NCI-H524 treated with DMSO at 0.1 percent for 48 hours (cell line): ENCODE measurements at regions not wholly inside any gene's neighbourhood (a gene's known extent, or its start where the extent isn't known, plus 50 kb on each side); places are given as distances from the start of the nearest gene placed in this dataset.
A peak's percentile ranks its signal among the peaks of the same experiment; 100 is the strongest.

ENCODE experiments used
- DNase-seq: peaks from one replicate; lab custom pipeline; 2025; lab: John Stamatoyannopoulos, UW

GRCh38 chr18:39872651-39873050 lies 2082.4 kb upstream of the PIK3C3 start:
- peak; percentile 97 for DNase-seq

- DNase-seq, result no peak
Observed at GRCh38 chr18:39871961-39872360, 2083.1 kb upstream of the PIK3C3 start.

- DNase-seq, result no peak
Observed at GRCh38 chr18:39870591-39870990, 2084.4 kb upstream of the PIK3C3 start.

DNA sequence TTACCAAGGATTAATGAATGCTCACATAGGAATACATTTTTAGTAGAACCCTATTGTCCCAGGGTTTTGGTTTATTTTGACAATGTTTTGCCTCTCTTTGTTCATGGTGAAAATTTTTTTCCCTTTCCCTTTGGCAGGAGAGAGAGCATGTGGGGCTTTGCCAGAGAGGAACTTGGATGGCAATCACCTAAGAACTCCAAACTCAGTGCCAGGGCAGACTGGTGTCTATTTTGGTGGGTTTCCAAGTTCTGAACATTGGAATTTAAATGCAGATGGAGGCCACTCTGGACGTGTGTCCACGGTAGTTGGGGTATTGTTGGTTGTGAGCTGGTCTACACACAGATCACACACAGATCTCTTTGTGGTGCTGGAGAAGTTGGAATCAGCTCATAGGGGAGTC lies 2091.1 kb upstream of the PIK3C3 start:
- DNase-seq, result no peak

- no peak for DNase-seq
Observed at GRCh38 chr18:39862341-39862740, 2092.7 kb upstream of the PIK3C3 start.

GRCh38 chr18:39854291-39854690 lies 2100.7 kb upstream of the PIK3C3 start:
- no peak for DNase-seq

- DNase-seq, result no peak
Observed at GRCh38 chr18:39846265-39846664, 2108.8 kb upstream of the PIK3C3 start.

DNA sequence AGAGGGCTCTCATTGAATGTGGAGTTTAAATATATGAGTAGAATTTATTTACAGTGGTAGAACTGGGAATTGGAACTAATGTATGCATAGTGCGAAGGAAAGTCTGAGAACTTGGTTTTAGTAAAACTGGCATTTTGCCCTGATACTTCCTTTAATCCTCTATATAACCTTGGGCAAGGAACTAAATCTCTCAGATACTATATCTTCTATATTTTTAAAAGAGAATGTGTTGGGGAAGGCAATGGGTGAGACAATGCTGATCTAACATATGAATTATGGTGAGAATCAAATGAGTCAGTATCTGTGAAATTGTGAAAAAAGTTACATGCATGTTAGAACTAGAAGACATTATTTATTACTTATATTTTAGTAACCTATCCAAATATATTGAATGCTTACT lies 2109.4 kb upstream of the PIK3C3 start:
- no peak for DNase-seq

DNA sequence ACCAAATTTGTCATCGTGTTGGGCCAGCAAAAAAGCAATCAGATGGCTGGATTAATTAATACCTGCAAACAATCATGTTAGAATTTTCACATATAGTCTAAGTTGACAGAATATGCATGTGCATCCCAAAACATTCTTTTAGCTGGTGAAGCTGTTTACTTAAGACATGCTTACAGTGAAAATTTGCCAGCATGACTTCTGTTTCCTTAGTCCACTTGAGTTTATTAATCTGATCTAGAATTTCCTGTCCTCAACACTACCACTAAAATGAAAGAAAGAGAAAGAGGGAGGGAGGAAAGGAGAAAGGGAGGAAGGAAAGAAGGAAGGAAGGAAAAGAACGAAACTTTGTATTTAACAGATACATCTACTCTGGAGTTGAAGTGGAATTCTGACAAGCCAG lies 2109.9 kb upstream of the PIK3C3 start:
- no peak for DNase-seq

DNA sequence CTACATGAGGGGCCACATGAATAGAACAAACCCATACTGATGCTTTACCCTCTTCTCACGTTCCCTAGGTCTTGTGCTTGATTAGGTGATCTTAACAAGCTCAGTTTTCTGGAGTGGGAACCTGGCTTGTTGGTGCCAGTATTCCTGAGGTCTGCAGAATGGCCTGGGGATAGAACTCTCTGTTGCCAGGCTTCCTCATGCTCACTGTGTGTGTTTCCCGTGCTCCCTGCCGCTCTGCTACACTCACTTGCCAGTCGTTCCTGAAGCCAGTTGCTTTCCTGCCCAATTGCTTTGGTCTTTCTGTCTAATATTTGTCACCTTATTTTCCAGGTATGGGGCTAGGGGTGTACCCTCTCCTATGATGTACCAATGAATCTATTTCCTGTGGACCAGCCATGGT lies 2111.5 kb upstream of the PIK3C3 start:
- DNase-seq, result no peak

DNA sequence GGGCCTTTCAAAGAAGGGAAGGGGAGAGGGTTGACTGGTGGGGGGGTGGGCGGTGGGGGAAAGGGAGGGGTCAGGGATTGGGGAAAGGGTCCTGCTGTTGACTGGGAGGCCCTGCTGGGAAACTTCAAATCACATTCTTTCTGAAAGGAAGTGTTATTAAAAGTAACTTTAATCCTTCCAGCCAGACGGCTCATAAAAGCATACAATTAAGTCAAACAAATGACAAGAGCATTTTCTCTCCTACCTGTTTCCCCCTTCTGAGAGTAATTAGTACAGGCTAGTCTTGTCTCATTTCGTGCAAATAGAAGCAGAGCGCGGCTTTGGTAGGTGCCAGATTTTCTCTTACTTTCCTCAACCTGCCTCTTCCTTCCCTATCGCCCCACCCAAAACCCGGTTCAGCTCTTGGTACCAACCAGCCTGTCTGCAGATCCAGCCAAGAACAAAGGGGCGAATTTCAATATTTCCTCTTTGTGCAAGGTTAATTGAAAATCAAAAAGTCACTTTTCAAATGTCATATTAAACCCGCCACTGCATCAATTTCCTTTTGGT lies 2112.6 kb upstream of the PIK3C3 start:
- no peak for DNase-seq

GRCh38 chr18:39841482-39842365 lies 2113.3 kb upstream of the PIK3C3 start:
- DNase-seq, result peak; percentile 51

- no peak for DNase-seq
Observed at GRCh38 chr18:39840856-39841481, 2114.1 kb upstream of the PIK3C3 start.

DNA sequence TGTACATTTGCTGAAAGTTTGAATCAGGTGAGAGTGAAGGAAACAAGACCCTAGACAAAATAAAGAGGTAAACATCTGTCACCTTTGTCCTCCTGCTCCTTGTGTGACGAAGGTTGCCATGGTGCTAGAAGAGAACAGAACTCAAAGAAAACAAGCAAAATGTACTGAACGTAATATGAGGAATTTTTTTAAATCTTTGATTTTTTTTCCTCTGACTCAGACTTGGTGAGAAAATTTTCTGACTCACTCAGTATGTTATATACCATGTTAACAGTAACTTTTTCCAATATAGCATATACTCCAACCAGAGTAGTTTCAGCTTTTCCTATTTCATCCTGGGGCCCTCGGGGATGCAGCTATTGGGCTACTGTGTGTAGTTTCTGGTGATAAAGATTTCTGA lies 2114.6 kb upstream of the PIK3C3 start:
- DNase-seq, result no peak

DNA sequence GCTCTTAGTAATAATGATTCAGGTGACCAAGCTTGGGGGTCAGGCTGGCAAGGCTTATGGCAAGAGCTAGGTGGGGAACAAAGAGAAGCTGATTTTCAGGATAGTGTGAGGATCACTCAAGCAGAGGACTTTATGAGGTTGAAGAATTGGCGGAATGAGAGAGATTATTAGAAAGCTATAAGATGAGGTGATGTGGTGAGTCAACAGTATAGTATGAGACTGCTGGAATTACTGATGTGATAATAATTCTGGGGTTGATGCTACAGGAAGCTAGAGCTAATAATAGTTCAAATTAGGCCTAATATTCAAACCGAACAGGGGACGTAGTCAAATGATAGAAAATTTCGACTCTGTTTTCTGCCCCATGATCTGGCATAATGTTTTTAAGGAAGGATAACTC lies 2115.3 kb upstream of the PIK3C3 start:
- no peak for DNase-seq

- no peak for DNase-seq
Observed at GRCh38 chr18:39838831-39839230, 2116.2 kb upstream of the PIK3C3 start.

DNA sequence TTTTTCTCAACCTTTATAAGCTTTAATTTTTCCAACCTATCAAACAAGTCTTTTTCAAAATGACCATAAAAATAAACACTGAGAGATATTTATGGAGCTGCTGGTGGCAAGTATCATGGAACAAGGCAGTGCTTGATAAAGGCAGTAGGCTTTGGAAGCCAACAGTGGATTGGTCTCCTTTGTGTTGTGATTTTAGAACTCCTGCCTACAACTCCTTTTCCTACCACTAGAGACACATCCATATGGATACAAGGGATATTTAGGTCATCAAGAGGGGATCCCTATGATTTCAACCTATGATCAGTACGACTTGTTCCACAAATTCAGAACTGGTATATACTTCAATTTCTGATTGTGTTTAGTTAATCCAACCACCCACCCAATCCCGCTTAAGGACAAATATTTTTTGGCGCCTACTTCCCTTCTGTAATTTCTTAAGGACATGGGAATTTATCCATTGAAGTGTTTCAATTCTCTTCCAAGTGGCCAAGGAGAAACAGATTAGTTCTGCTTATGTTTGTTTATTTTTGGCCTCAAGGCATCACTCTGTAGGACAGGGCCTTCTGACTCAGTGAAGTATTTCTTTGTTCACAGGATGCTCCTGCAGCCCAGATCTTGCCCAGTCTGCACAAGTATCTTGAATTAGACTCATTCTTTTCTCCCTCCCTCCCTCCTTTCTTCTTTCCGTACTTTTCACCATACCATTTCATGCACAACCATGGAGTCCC lies 2119.6 kb upstream of the PIK3C3 start:
- DNase-seq, result no peak

DNA sequence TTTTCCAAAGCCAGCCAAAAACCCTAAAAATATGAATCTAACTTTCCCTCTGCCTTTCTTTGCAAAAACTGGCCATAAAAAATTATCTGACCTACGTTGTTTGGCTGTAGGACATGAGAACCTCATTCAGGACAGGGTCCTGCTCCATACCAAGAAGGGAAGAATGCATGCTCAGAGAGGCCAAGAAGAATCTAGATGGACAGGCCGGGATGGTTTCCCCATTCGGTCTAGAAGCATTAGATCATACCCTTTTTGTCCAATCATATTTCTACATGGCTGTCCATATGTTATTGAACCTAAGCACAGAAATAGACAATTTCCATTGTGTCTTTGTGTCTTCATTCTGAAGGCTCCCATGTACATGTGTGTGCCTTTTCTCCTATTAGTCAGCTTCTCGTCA lies 2120.4 kb upstream of the PIK3C3 start:
- no peak for DNase-seq

- DNase-seq, result no peak
Observed at GRCh38 chr18:39825485-39826150, 2129.4 kb upstream of the PIK3C3 start.

- no peak for DNase-seq
Observed at GRCh38 chr18:39806525-39806924, 2148.5 kb upstream of the PIK3C3 start.

GRCh38 chr18:39805218-39805617 lies 2149.8 kb upstream of the PIK3C3 start:
- no peak for DNase-seq

- DNase-seq, result no peak
Observed at GRCh38 chr18:39802648-39803229, 2152.3 kb upstream of the PIK3C3 start.
